ENCODE measurements at regions not wholly inside any gene's neighbourhood (a gene's known extent, or its start where the extent isn't known, plus 50 kb on each side); places are given as distances from the start of the nearest gene placed in this dataset.
"Not testable (repeated sequence)": the region's sequence is repeated elsewhere in the genome, so short reads cannot be mapped to it uniquely, and the experiment has no call there.

DNA sequence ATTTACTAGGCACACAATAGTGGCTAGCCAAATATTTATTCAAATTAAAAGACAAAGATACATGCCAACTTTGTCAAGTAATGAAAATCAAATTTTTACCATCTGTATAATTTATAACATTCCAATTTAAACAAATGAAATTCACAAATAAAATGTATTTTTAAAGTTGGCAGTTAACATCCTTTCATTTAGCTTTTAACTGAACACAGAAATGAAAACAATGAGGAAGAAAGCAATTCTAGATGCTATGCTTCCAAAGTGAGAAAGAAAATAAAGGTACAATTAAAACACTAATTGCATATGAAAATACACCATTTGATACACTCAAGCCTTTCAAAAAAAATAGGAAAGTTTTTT lies 123.1 kb downstream of the MPP7 start:
- TF ChIP-seq, protein P1, sequence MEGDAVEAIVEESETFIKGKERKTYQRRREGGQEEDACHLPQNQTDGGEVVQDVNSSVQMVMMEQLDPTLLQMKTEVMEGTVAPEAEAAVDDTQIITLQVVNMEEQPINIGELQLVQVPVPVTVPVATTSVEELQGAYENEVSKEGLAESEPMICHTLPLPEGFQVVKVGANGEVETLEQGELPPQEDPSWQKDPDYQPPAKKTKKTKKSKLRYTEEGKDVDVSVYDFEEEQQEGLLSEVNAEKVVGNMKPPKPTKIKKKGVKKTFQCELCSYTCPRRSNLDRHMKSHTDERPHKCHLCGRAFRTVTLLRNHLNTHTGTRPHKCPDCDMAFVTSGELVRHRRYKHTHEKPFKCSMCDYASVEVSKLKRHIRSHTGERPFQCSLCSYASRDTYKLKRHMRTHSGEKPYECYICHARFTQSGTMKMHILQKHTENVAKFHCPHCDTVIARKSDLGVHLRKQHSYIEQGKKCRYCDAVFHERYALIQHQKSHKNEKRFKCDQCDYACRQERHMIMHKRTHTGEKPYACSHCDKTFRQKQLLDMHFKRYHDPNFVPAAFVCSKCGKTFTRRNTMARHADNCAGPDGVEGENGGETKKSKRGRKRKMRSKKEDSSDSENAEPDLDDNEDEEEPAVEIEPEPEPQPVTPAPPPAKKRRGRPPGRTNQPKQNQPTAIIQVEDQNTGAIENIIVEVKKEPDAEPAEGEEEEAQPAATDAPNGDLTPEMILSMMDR (IDR thresholded peaks at IDR 0.05; ENCODE audit: borderline replicate concordance, insufficient read depth, low read depth, low read length), result no peak
- H3K4me3 ChIP-seq (ENCODE audit: low read depth, low read length), result no peak overlapping the region

DNA sequence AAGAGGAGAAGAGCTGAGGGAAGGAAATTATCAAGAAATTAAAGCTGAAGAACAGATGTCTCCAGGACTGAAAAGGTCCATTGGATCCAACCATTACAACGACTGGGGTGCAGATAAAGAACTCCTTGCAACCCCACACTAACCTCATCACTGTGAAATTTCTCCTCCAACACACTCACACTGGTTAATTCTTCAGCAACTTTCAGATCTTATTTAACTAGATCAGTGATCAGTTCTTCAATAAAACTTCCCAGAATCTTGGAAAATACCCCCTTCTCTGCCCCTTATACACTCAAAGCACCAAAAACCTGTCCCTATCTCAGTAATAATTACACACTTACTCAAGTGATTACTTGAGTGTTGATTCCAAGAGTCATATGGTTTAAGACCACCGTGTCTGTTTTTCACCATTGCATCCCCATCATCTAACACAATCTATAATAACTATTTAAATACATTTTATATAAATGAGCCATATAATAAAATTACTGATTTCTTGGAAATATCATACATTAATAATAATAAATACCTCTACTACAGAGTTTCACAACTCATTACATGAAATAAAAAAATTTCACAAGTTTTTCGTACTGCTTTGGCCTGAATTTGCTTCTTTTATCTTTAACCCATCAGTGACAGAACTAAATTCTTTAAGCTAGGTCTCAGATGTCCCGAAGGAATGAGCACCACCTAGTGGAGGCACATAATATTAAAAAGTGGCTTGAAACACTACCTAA lies 123.7 kb downstream of the MPP7 start:
- no peak overlapping the region for H3K4me3 ChIP-seq (ENCODE audit: low read depth, low read length)
- TF ChIP-seq, protein P1 (IDR thresholded peaks at IDR 0.05; ENCODE audit: borderline replicate concordance, insufficient read depth, low read depth, low read length), result peak; percentile 47; the same call in 1 of the 2 replicates

DNA sequence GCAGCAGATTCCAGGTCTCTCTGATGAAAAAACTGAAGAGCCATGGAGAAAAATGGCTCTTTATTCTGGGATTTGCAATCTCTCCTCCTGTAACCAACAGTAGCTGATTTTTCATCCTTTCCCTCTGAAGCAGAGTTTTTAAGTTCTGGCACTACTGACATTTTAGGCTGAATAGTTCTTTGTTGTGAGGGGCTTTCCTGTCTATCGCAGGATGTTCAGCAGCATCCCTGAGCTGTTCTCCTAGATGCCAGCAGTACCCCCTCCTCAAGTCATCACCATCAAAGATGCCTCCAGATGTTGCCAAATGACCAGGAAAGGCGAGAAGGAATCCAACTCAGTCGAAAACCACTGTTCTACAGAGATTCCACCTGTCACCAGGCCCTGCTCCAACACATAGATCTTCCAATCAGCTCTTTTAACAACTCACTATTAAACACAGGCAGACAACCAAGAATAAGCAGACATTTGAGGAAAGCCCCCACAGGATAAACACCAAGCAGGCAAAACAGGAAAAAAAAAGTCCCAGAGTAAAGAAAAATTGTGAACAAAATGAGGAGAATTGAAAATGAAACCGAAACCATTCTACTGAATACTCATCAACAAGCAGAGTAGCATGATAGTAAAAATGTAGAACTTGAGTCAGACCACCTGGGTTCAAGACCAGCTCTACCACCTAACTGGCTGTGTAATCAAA lies 124.8 kb downstream of the MPP7 start:
- TF ChIP-seq, protein P1 (IDR thresholded peaks at IDR 0.05; ENCODE audit: borderline replicate concordance, insufficient read depth, low read depth, low read length), result no peak
- no peak overlapping the region for H3K4me3 ChIP-seq (ENCODE audit: low read depth, low read length)

DNA sequence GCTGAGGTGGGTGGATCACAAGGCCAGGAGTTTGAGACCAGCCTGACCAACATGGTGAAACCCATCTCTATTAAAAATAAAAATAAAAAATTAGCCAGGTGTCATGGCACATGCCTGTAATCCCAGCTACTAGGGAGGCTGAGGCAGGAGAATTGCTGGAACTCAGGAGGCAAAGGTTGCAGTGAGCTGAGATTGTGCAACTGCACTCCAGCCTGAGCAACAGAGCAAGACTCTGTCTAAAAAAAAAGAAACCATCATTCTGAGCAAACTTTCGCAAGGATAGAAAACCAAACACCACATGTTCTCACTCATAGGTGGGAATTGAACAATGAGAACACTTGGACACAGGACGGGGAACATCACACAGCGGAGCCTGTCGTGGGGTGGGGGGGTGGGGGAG lies 126.4 kb downstream of the MPP7 start:
- not testable (repeated sequence) for H3K4me3 ChIP-seq (ENCODE audit: low read depth, low read length)

DNA sequence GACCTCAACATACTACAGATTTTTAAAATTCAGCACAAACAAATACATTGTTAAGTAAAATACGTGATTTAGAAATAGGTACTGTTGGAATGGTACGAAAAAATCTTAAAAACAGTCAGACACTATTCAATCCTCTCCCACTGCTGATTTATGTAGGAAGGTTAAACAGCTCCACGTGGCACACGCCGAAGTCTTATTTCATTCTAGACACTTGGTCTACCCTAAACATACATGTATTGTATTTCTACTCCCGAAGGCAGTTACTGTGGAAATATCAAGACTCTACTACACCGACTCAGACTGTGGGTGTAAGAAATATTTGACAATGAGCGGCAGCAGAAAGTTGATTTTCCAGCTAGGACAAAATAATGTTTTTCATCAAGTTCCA lies 130.6 kb downstream of the MPP7 start:
- no peak overlapping the region for H3K4me3 ChIP-seq (ENCODE audit: low read depth, low read length)
- TF ChIP-seq, protein P1 (IDR thresholded peaks at IDR 0.05; ENCODE audit: borderline replicate concordance, insufficient read depth, low read depth, low read length), result no peak

DNA sequence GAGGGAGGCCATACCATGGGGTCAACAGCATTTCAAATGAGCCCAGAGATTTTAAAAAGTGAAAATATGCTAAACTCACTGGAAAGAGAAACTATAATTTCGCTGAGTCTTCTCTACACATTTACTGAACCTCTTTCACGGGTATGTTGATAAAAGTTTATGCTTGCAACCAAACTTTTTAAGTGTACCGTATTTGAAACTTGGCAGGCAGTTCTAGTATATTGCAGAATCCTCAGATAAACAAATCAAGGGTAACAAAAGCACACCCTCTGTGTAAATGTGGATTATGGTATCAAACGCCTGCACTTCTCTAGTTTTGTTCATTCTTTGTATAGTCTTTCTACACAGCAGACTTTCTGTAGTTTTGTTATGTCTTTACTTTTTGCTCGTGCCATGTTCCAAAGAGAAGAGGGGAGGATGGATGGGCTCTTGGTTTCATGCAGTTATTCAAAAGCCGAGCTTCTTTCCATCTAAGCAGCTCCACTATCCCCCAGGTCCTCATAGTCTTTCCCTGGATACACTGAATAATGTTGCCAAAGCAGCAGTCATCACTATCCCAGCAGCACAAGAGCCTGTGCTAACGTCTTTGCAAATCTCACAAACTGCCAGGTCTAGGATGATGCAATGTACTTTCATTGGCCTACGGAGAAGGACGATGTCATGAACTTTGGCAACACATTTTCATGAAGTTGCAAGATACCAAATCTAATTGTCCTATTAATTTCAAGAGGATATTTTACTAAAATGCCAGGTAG lies 131.2 kb downstream of the MPP7 start:
- H3K4me3 ChIP-seq (ENCODE audit: low read depth, low read length), result no peak overlapping the region

DNA sequence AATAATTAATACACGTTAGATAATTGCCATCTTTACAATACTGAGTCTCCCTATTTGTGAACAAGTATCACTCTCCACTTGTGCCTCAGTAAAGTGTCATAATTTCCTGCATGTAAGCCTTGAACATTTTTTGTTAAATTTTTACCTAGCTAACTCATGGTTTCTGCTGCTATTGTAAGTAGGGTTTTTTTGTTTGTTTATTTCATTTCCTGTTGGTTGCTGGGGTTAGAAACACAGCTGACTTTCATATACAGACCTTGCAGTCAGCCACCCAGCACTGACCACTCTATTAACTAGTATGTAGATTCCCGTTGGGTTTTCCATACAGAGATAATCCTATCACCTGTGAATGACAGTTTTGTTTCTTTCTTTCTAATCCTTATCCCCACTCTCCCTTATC lies 133.3 kb downstream of the MPP7 start:
- TF ChIP-seq, protein P1 (IDR thresholded peaks at IDR 0.05; ENCODE audit: borderline replicate concordance, insufficient read depth, low read depth, low read length), result no peak
- H3K4me3 ChIP-seq (ENCODE audit: low read depth, low read length), result no peak overlapping the region

More for the DNA sequence above, 131.2 kb downstream of the MPP7 start:
- TF ChIP-seq, protein P1 (IDR thresholded peaks at IDR 0.05; ENCODE audit: borderline replicate concordance, insufficient read depth, low read depth, low read length), result no peak
